Glomerular visceral epithelial cell (primary cell): ENCODE measurements at regions not wholly inside any gene's neighbourhood (a gene's known extent, or its start where the extent isn't known, plus 50 kb on each side); places are given as distances from the start of the nearest gene placed in this dataset.

Experiments used
- DNase-seq: peaks from one replicate; pipeline ENCODE4 v3.0.0-alpha.2; 2016; ENCODE audit errors: extremely low spot score

GRCh38 chr14:101241807-101242278, 319.5 kb upstream of the DIO3 start:
- no peak for DNase-seq

- DNase-seq, result no peak
Observed at GRCh38 chr14:101242442-101243385, 318.6 kb upstream of the DIO3 start.

DNA sequence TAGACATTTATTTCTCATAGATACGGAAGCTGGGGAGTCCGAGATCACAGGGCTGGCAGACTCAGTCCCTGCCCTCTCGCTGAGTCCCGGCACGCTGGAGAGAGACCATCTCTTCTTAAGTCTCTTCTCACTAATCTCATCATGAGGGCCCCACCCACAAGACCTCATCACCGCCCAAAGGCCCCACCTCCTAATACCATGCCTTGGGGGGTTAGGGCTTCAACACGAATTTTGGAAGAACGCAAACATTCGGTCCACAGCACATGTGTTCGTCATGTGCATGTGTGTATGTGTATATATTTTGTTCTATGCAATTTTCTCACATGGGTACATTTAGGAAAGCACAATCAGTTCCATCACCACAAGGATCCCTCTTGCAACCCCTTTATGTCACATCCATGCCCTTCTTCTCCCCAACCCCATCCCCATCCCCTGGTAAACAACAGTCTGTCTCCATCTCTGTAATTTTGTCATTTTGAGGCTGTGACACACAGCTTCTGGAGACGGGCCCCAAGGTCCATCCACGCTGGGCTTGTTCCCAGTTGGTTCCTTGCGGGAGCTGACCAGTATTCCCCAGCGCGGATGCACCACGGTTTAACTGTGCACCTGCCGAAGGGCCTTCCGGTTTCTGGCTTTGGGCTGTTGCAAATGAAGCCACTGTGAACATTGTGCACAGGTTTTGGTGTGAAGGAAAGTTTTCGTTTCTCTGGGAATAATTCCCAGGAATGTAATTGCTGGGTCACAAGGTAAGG, 317.5 kb upstream of the DIO3 start:
- no peak for DNase-seq

- DNase-seq, result no peak
Observed at GRCh38 chr14:101246894-101247841, 314.1 kb upstream of the DIO3 start.

DNA sequence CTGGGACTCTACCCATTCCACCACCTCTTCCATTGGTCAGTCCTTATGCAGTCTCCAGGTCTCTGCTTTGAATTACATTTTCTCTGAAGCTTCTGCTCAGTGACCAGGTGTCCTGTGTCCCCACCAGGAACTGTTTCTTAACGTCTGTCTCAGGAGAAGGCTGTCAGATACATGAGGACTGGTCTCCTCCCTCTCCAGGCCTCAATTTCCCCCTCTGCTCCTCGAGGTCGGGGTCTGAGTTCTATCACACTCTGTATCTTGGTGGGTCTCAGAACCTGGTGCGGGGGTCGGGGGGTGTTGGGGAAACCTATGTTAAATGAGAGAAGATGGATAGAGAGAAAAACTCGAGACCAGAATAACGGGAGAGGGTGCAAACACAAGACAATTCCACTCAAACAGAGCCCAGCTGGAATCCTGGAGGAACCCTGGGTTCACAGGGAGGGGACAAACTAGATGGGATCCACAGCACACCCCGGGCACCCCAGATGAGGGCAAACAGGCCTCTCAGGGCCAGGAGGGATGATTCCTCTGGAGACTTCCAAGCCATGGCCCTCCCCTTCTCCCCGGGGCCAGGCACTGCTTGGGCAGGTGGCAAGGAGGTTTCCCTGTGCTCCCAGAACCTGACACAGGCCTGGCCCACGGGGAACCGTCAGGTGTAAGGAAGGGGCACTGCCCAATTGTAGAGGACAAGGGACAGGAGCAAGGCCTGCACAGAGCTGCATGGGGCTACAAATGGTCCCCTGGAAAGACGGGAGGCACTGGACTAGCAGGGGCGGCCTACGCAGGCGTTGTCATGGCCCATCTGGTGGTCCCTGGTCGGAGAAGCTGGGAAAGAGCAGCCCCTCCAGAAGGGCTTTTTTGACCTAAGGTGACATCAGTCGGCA, 313.2 kb upstream of the DIO3 start:
- DNase-seq, result no peak

DNA sequence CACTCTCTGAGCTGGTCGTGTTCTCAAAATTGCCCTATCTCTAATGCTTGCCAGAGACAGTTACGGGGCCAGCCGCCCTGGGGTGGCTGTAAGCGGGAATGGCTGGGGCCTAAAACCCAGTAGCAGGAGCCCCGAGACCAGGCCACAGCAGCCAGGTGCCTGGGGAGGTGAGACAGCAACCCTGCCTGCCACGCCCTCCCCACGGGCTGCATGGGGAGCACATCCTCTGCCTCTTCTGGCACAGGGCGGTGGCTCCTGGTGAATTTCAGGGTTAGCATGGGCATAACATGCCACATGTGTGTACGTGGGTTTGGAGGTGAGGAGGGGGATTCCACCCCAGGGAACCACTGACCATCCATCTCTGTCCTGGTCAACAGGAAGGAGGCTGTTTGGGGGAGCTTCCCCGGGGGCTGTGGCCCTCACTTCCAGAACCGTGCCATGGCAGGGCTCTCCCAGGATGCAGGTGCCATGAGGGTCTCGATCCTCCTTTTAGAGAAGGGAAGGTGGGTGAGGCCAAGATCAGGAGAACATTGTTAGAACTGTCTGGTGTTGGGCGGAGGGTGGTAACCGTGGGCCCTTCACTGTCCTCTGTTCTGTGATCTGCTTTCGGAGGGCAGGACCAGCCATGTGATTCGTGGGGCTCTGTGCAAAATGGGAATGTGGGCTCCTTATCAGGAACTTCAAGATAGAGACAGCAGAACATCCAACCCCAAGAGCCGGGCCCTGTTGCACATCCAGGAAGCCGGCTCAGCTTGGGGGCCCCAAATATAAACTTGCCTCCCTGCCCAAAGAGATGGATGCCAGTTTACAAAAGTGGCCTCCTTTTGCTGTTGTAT, 312.2 kb upstream of the DIO3 start:
- no peak for DNase-seq

DNA sequence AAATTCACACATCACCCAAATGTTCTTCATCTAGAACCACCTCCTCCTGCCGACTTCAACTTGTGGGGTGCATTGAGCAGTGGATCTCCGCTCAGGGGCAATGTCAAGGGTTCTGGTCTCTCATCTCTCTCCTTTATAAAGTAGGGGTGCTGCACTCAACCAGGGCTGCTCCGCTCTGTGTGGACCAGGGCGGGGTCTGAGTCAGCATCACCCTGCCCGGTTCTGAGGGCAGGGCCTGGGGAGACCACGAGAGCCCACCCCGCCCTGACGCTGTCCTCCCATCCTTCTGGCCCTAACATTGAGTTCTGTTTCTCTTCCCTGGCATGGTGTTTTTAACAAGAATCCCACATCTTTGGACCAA, 311.6 kb upstream of the DIO3 start:
- no peak for DNase-seq

DNA sequence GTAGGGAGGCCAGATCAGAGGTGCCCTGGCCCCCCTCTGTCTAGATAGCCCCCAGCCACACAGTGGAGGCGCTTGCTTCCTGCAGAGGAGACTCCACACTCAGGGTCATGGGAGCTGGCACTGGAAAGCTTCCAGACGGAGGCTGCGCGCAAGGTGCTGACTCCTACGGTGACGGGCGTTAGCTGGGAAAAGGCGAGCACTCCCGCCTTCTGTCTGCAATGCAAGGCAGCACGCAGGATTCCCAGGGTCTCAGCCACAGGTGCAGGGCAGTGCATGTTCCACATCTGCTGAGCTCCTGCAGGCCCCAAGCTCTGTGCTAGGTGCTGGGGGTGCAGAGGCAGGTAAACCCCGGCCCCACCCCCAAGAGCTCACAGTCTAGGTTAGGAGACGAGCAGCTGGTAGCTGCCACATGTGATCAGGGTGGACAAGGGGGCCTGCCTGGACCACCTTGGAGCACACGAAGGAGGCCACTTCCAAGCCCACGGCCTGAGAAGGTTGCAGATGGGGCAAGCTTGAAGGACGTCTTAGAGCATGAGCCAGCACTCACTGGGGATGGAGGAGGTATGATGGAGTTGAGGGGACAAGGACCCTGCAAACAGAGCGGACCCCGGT, 310.9 kb upstream of the DIO3 start:
- DNase-seq, result no peak

- no peak for DNase-seq
Observed at GRCh38 chr14:101250948-101251811, 310.1 kb upstream of the DIO3 start.

GRCh38 chr14:101251812-101252442, 309.4 kb upstream of the DIO3 start:
- DNase-seq, result no peak

DNA sequence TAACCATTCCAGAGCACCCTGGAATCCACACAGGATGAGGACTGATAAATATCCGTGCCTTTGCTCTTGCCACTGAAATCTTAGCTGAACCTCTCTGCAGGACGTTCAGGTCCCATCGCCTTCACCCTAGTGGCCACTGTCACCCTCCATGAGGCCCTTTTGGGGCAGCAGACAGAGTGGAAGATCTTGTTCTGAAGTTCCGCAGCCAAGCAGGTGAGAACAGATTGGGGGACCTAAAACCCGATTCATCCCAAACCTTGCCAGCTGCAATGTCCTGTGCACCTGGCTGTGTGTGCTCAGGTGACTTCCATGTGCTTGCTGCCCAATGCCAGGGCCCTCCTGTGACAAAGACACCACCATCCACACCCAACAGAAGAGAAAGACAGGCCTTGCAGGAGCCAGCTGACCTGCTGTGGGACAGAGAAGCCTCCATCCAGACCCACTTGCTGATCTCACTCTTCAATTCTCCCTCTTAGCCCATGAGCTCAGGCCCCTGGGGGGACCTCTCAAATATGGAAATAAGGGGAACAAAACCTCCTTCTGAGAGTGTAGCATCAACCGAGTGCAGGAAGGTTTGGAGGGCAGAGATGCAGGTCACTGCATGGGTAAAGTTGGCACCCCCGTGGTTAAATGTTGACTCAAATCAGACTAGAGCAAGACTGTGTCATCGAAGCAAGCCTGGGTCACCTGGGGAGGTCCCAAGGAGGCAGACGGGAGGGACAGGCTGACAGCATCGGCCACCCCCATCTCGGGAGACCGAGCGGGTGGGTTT, 308.7 kb upstream of the DIO3 start:
- DNase-seq, result no peak

GRCh38 chr14:101253948-101254347, 307.3 kb upstream of the DIO3 start:
- DNase-seq, result no peak

DNA sequence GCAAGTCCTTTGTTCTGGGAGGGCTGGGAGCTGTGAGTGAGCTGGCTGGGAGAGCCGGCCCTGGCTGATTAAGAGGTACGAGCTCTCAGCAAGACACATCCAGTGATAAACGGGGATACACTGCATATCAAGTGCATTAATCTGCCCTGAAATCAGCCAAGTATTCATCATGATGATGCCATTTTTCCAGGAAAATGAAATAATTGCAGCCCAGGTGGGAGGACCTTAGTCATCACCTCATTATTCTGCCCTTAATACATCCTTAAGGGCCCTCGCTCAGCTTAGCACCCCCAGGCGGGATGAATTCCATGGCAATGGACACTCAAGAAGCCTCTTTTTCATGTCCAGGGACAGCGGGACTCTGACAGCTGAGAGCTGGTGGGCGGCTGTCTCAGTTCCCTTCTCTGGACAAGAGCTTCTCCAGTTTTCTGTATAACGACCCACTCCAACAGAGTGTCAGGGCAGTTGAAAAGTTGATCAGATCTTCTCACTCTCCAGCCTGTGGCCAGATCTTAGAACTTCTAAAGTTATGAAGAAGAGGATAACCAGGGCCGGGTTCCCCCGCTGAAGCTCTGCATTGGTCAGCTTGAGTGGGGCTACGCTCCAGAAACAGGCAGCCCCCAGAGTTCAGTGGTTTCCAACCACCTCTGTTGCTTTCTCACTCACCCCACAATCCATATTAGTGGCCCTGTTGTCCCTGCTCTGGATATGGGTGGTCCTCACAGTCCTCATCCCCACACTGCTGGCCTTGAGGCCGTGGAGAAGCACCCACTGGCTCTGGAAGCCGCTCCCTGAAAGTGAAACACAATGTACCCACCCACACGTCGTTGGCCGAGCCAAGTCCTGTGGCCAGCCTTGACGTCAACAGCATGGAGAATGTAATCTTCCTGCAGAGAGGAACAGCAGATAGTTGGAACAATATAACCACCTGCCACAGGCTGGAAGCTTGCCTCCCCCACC, 306.2 kb upstream of the DIO3 start:
- DNase-seq, result no peak

DNA sequence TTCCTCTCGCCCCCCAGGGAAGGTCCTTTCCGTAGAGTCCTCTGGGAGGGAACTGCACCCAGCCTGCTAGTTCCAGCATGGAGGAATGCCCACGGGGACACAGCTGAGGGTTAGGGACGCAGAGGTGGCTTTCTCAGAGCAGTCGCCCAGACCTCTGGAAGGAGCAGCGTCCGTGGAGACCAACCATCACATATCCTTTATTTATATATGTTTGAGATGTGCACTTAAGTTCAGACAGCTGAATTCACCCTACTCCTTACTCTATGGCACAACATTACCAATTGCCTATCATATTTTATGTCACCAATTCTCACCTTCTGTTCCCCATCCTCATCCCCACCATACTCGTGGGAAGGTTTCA, 305.6 kb upstream of the DIO3 start:
- DNase-seq, result no peak

DNA sequence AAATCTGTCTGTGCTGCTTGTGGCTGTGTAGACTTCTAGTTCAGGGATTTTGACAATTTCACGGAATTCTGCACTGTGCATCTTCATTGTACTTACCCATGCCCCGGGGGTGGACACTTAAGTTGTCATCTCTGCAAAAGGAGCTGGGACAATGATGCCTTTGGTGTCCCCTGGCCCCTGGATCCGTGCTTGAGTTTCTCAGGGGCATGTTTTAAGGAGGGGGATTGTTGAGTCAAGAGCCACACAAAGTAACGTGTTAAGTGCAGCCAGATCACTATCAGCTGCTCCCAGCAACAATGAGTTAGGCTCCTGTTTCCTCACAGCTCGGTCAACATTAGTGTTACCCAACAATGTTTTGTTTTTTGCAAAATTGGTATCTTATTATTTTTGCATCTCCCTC, 305.0 kb upstream of the DIO3 start:
- no peak for DNase-seq

DNA sequence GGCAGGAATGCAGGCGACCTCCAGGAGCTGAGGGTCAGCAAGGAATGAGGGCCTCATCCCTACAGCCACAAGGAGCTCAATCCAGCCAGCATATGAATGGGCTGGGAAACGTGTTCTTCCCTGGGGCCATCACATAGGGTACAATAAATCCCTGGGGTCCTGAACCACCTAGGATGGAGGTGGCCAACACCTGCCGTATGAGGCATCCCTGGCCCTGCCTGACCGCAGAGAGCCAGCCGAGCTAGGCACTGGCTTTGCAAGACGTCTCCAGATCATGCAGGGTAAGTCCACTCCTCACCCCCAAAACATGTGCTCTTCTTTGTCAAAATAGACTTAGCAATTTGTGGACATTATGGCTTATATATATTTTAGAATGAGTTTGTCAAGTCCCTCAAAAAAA, 303.7 kb upstream of the DIO3 start:
- no peak for DNase-seq
